ENCODE measurements at regions not wholly inside any gene's neighbourhood (a gene's known extent, or its start where the extent isn't known, plus 50 kb on each side); places are given as distances from the start of the nearest gene placed in this dataset.

DNA sequence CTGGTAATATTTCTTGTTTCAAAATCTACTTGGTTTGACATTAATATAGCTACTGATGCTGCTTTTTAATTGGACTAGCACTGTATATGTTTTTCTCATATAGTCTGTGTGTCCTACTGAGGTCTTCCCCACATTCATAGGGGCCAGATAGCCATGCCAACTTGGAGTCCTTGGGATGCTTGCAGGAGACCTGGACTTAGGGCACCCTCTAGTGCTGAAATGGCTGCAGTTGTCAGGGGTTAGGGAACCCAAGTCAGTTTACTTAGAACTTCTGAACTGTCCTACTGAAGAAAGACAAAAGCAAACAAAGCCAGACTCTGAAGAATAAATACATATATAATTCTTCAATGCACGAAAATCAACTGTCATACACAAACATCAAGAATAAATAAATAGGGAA lies 279.9 kb upstream of the SYT1 start:
- TF ChIP-seq, protein P1, sequence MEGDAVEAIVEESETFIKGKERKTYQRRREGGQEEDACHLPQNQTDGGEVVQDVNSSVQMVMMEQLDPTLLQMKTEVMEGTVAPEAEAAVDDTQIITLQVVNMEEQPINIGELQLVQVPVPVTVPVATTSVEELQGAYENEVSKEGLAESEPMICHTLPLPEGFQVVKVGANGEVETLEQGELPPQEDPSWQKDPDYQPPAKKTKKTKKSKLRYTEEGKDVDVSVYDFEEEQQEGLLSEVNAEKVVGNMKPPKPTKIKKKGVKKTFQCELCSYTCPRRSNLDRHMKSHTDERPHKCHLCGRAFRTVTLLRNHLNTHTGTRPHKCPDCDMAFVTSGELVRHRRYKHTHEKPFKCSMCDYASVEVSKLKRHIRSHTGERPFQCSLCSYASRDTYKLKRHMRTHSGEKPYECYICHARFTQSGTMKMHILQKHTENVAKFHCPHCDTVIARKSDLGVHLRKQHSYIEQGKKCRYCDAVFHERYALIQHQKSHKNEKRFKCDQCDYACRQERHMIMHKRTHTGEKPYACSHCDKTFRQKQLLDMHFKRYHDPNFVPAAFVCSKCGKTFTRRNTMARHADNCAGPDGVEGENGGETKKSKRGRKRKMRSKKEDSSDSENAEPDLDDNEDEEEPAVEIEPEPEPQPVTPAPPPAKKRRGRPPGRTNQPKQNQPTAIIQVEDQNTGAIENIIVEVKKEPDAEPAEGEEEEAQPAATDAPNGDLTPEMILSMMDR (conservative IDR thresholded peaks at IDR 0.05; ENCODE audit: low read depth, low read length) = peak; percentile 67
- no peak for DNase-seq (ENCODE audit: low read depth)
- no peak overlapping the region for H3K4me3 ChIP-seq (ENCODE audit: low read depth, low read length)

DNA sequence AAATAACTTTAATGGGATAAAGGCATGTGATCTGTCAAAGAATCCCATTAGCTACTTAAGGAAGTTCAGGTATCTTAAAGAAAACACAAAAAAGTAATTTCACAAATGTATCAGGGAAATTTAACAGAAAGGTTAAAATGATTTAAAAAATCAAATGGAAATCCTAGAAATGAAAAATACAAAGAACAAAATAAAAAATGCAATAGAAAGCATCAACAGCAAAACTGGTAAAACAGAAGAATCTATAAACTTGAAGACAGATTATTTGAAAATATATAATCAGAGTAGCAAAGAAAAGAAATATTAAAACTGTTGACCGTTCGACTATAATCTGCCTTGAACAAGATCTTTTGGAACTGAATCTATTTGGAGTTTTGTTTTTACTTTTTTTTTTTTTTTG lies 279.4 kb upstream of the SYT1 start:
- TF ChIP-seq, protein P1 (conservative IDR thresholded peaks at IDR 0.05; ENCODE audit: low read depth, low read length) = no peak
- no peak overlapping the region for H3K4me3 ChIP-seq (ENCODE audit: low read depth, low read length)
- DNase-seq (ENCODE audit: low read depth) = no peak

DNA sequence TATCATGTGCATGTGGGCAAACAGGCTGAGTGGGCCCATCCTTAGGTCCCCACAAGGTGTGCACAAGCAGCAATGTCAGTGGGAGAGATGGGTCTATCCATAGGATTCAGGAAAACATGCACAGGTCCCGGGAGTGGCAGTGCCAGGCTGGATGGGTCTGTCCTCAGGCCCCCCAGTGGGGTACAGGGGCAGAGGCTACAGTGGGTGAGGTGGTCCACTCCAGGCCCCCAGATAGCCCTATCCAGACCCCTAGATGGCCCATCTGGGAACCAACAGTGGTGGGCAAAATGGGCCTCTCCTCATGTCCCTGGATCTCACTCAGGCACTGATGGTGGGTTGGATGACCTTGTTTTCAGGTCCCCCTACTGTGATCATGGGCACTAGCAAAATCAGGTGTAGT lies 277.8 kb upstream of the SYT1 start:
- DNase-seq (ENCODE audit: low read depth) = no peak
- H3K4me3 ChIP-seq (ENCODE audit: low read depth, low read length) = no peak overlapping the region
- TF ChIP-seq, protein P1 (conservative IDR thresholded peaks at IDR 0.05; ENCODE audit: low read depth, low read length) = no peak

DNA sequence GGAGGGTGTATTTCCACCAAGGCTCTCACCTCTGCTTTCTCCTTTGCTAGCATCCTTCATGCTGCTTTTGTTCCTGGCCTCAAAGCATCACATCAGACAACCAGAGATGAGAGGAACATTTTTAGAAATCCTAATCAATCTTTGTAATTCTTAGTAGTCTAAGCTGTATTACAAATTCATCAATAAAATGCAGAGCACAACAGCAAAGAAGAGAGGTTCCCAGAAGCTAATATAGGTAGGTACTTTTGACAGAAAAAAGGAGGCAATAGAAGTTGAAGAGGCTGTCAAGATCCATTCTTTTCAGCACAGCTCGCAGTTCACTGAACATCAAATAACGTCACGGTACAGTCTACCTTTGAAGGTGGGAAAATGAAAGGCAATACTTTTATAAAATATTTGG lies 265.2 kb upstream of the SYT1 start:
- DNase-seq (ENCODE audit: low read depth) = no peak
- TF ChIP-seq, protein P1 (conservative IDR thresholded peaks at IDR 0.05; ENCODE audit: low read depth, low read length) = no peak
- H3K4me3 ChIP-seq (ENCODE audit: low read depth, low read length) = no peak overlapping the region

DNA sequence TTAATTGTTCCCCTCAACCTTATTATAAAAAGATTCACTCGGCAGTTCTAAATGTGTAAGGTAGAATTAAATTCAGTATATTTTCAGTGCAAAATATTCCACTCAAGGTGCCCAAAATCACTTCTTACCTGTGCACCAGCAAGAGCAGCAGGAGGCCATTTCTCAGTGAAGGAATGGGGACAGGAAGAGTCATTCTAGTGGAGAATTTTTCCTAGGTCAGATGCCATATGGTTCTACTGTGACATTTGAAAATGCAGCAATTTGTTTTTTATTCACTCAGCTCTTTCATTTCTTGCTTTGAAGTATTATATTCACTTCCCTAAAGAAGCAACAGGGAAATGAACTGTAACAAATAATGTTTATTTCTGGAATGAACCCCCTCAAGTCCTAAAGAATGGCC lies 264.0 kb upstream of the SYT1 start:
- TF ChIP-seq, protein P1 (conservative IDR thresholded peaks at IDR 0.05; ENCODE audit: low read depth, low read length) = no peak
- H3K4me3 ChIP-seq (ENCODE audit: low read depth, low read length) = no peak overlapping the region
- no peak for DNase-seq (ENCODE audit: low read depth)

DNA sequence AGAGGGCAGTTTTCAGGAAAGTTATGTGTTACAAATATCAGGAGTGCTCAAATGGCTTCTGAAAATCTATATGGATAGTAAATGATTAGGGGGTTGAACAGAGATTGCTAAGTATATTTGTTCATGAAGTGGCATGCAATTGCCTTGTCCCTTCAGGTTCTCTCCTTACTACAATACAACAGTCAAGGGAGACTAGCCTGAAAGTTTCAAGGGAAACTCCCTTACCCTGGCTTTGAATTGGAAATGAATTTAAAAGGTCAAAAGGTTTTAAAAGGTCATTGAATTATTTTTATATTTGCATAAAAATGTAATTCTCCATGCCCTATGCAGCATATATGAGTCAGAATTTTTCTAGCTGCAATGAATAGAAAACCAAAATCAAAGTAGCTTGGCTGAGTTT lies 253.1 kb upstream of the SYT1 start:
- TF ChIP-seq, protein P1 (conservative IDR thresholded peaks at IDR 0.05; ENCODE audit: low read depth, low read length) = no peak
- H3K4me3 ChIP-seq (ENCODE audit: low read depth, low read length) = no peak overlapping the region
- DNase-seq (ENCODE audit: low read depth) = no peak

DNA sequence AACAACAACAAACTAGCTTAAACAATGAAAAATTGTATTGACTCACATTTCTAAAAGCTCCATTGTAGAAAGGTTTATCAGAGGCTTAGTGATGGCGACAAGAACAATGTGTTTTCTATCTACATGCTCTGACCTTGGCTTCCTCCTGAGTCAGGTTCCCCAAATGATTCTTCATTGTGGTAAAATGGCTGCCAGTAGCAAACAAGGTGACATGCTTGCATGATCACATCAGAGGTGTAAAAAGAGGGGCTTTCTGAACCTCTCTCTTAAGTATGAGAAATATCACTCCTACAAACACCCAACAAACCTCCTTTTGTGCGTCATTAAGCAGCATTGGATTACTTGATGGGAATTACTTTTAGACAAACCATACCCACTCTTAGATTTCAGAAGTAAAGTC lies 252.4 kb upstream of the SYT1 start:
- H3K4me3 ChIP-seq (ENCODE audit: low read depth, low read length) = no peak overlapping the region
- TF ChIP-seq, protein P1 (conservative IDR thresholded peaks at IDR 0.05; ENCODE audit: low read depth, low read length) = no peak
- no peak for DNase-seq (ENCODE audit: low read depth)
